Lung (tissue), 11 donors: ENCODE measurements at regions not wholly inside any gene's neighbourhood (a gene's known extent, or its start where the extent isn't known, plus 50 kb on each side); places are given as distances from the start of the nearest gene placed in this dataset.

Source experiments
- ATAC-seq: fragments of 200-7000 bp; cut with Tn5 transposase; one replicate; pipeline ENCODE4 v1.9.1; 2020; ENCODE audit warnings: moderate number of reproducible peaks; ENCODE audit not compliant: insufficient read depth, low FRiP score
- DNase-seq, 3 donors: peaks; one replicate each; pipeline ENCODE4 v3.0.0-alpha.2; 2013 to 2017
- H3K27ac ChIP-seq, 2 donors: one replicate each; pipeline ENCODE4 v1.5.1; 2013; ENCODE audit warnings: mild to moderate bottlenecking in 2 of 2, moderate library complexity in 2 of 2, control low read depth in 1 of 2, inconsistent platforms in 1 of 2, low read depth in 1 of 2, low read length in 1 of 2
- H3K27me3 ChIP-seq, 3 donors: one replicate each; pipeline ENCODE4 v1.5.1; 2013; ENCODE audit warnings: low read length in 2 of 3; ENCODE audit not compliant: control insufficient read depth in 3 of 3, insufficient read depth in 3 of 3
- H3K36me3 ChIP-seq, 4 donors: one replicate each; pipeline ENCODE4 v1.5.1; 2013; ENCODE audit warnings: low read length in 4 of 4, mild to moderate bottlenecking in 1 of 4, moderate library complexity in 1 of 4; ENCODE audit not compliant: control insufficient read depth in 4 of 4, insufficient read depth in 4 of 4
- H3K4me1 ChIP-seq, 5 donors: one replicate each; pipeline ENCODE4 v1.5.1; 2013; ENCODE audit warnings: low read length in 5 of 5, mild to moderate bottlenecking in 2 of 5, moderate library complexity in 1 of 5; ENCODE audit not compliant: control insufficient read depth in 5 of 5, insufficient read depth in 5 of 5
- H3K4me3 ChIP-seq: one replicate; pipeline ENCODE4 v1.5.1; 2013; ENCODE audit warnings: mild to moderate bottlenecking, control low read depth, moderate library complexity
- H3K9ac ChIP-seq, 2 donors: one replicate each; pipeline ENCODE4 v1.5.1; 2013; ENCODE audit warnings: low read length in 2 of 2, control low read depth in 1 of 2; ENCODE audit not compliant: insufficient read depth in 1 of 2
- H3K9me3 ChIP-seq, 4 donors: one replicate each; pipeline ENCODE4 v1.5.1; 2013; ENCODE audit warnings: low read length in 3 of 4, mild to moderate bottlenecking in 1 of 4, moderate library complexity in 1 of 4; ENCODE audit not compliant: control insufficient read depth in 4 of 4, insufficient read depth in 3 of 4
- WGBS, 2 donors: extraction: QIAGEN DNeasy Blood & Tissue Kit; methylation state at CpG; one replicate each; pipeline ENCODE4 v1.1.7; 2013; 5-methylcytosine and 5-hydroxymethylcytosine counted together
- TF ChIP-seq, protein P1 (sequence below): IDR thresholded peaks from 2 replicates; pipeline ENCODE4 v1.5.1; 2012; ENCODE audit warnings: mild to moderate bottlenecking; ENCODE audit errors: control extremely low read depth, extremely low read depth
- donor health status: control.
- donor health status: control.
- donor health status: Bipolar disorder and iron deficiency.
- donor health status: healthy.
- donor health status: DM: yes; HTN: yes; CAD: no.

DNA sequence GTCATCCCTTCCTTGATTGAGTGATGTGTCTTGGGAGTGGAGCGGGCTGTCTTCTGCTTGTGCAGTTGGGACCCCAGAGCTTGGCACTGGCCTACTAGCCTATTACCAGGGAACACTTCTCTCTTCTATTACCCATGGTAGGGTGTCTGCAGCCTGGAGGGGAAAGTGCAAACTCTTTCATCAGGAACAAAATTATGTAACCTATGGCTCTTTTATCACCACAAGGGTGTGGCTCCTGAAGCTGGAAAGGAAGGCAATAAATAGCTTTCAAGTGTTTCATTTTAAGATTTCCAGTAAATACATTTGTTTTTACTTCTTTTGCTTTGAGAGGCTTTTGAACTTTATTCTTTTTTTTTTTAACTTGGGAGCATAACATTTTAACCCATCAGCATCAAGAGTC is 349.7 kb upstream of the FAR2 start:
- H3K9me3 ChIP-seq = peaks cover 0 to 3% (median 0%) of the 10 kb centered on the region in 4 donors
- H3K4me3 ChIP-seq = no peak overlapping the region
- no peaks in the 10 kb centered on the region for H3K27me3 ChIP-seq
- peaks cover 0 to 5% (median 0%) of the 10 kb centered on the region in 5 donors for H3K4me1 ChIP-seq
- 95 to 96% methylated on average over 1 of the region's 1 CpG for WGBS, 2 donors
- no peak for ATAC-seq
- no peak overlapping the region for H3K27ac ChIP-seq
- H3K36me3 ChIP-seq = no peaks in the 10 kb centered on the region
- TF ChIP-seq, protein P1, sequence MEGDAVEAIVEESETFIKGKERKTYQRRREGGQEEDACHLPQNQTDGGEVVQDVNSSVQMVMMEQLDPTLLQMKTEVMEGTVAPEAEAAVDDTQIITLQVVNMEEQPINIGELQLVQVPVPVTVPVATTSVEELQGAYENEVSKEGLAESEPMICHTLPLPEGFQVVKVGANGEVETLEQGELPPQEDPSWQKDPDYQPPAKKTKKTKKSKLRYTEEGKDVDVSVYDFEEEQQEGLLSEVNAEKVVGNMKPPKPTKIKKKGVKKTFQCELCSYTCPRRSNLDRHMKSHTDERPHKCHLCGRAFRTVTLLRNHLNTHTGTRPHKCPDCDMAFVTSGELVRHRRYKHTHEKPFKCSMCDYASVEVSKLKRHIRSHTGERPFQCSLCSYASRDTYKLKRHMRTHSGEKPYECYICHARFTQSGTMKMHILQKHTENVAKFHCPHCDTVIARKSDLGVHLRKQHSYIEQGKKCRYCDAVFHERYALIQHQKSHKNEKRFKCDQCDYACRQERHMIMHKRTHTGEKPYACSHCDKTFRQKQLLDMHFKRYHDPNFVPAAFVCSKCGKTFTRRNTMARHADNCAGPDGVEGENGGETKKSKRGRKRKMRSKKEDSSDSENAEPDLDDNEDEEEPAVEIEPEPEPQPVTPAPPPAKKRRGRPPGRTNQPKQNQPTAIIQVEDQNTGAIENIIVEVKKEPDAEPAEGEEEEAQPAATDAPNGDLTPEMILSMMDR = no peak
- H3K9ac ChIP-seq = no peak overlapping the region
- DNase-seq = no peak

DNA sequence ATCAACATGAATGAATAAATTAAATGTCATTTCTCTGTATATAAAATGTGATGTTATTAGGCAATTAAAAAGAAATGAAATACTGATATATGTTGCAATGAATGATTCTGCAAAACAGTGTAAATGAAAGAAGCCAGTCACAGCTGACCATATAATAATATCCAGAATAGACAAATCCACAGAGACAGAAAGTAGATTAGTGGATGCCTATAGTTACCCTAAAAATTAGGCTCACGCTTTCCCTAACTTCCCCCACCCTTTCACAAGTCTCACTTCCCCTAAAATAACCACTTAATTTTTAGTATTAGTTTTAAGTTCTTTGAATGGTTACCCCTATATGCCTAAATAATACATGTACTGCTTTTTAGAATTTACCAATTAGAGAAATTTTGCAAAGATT is 348.9 kb upstream of the FAR2 start:
- Histone ChIP-seq H3K27ac (no peak overlapping the region), H3K9ac (no peak overlapping the region), H3K27me3 (no peaks in the 10 kb centered on the region), H3K4me1 (no peaks in the 10 kb centered on the region), H3K36me3 (no peaks in the 10 kb centered on the region), H3K4me3 (no peak overlapping the region), H3K9me3 (peaks cover 0 to 3% (median 0%) of the 10 kb centered on the region in 4 donors)
- no peak for ATAC-seq
- no peak for DNase-seq
- TF ChIP-seq, protein P1 = no peak
- WGBS, 2 donors = 55 to 81% methylated on average over 1 of the region's 1 CpG

DNA sequence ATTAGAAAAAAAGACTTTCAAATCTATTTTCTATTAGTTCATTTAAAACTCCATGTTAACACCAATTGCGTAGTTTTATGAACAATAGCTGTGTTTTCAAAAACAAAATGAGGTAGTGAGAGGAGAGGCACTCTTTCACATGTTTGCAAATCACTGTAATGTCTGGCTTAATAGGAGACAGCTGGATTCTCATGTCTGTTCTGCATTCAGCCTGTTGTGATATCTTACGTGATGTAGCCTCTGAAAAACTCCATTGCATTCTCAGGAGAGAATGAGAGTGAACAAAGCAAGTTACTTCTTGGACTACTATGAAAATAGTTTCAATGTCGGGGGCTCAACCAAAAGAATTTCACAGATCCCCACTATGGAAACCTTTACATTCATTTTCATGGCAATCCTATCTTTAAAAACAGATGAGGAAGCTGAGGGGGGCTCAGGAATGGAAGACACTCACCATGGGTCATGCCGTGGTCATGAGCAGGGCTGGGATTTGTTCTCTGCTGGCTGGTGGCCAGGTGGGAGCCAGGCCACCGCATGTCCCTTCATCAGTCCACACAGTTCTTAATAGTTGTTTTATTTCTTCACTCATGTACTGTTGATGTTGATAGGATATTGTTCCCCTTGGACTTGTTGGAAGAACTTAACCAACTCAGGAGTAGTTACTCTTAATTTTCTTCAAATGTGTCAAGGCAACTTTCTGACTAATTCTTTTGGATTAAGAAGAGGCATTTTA is 346.2 kb upstream of the FAR2 start:
- H3K4me1 ChIP-seq = no peaks in the 10 kb centered on the region
- ATAC-seq = no peak
- 76 to 86% methylated on average over 5 of the region's 5 CpGs for WGBS, 2 donors
- TF ChIP-seq, protein P1 = no peak
- no peaks in the 10 kb centered on the region for H3K27me3 ChIP-seq
- peaks cover 0 to 3% (median 0%) of the 10 kb centered on the region in 4 donors for H3K9me3 ChIP-seq
- no peaks in the 10 kb centered on the region for H3K36me3 ChIP-seq
- H3K4me3 ChIP-seq = no peak overlapping the region
- peak in 1 of 3 donors; percentile 8 for DNase-seq
- no peak overlapping the region for H3K9ac ChIP-seq
- no peak overlapping the region for H3K27ac ChIP-seq

DNA sequence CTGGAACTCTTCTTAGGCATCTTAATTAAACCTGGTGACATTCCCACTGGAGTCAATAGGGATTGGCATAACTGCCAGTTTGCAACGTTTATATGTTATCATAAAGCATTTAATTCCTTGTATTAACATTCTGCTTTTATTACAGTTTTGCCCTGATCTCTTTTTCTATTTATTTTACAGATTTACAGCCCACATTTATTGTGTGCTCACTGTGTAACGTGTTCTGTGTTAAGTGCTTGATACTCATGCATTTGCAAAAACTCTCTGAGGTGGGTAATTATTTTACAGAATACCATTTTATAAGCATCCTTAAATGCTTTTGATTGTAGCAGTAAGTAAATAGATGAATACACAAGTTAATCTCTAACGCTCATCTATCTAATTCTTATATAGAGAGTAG is 341.5 kb upstream of the FAR2 start:
- DNase-seq (no peak), ATAC-seq (no peak)
- no peak overlapping the region for H3K4me3 ChIP-seq
- no peak overlapping the region for H3K27ac ChIP-seq
- H3K4me1 ChIP-seq = no peaks in the 10 kb centered on the region
- no peaks in the 10 kb centered on the region for H3K36me3 ChIP-seq
- no peaks in the 10 kb centered on the region for H3K9me3 ChIP-seq
- H3K27me3 ChIP-seq = no peaks in the 10 kb centered on the region
- TF ChIP-seq, protein P1 = no peak
- H3K9ac ChIP-seq = no peak overlapping the region
- WGBS, 2 donors = 81 to 84% methylated on average over 3 of the region's 3 CpGs
